ENCODE measurements at regions not wholly inside any gene's neighbourhood (a gene's known extent, or its start where the extent isn't known, plus 50 kb on each side); places are given as distances from the start of the nearest gene placed in this dataset.
A peak's percentile ranks its signal among the peaks of the same experiment; 100 is the strongest.

GRCh38 chr15:26126819-26127387 is 263.8 kb upstream of the ATP10A start:
- 62 to 84% (median 75%) methylated on average over 3 of the region's 3 CpGs for WGBS, 5 donors
- Histone ChIP-seq H3K4me1 (no peaks in the 10 kb centered on the region), H3K9me3 (no peaks in the 10 kb centered on the region), H3K36me3 (no peaks in the 10 kb centered on the region), H3K27ac (no peak overlapping the region), H3K27me3 (no peaks in the 10 kb centered on the region), H3K4me3 (no peak overlapping the region)
- no peak for DNase-seq
- intact Hi-C loops (cut with DNase I; ENCODE audit: low total_unique reads), result no loop called here
- TF ChIP-seq, protein P1, sequence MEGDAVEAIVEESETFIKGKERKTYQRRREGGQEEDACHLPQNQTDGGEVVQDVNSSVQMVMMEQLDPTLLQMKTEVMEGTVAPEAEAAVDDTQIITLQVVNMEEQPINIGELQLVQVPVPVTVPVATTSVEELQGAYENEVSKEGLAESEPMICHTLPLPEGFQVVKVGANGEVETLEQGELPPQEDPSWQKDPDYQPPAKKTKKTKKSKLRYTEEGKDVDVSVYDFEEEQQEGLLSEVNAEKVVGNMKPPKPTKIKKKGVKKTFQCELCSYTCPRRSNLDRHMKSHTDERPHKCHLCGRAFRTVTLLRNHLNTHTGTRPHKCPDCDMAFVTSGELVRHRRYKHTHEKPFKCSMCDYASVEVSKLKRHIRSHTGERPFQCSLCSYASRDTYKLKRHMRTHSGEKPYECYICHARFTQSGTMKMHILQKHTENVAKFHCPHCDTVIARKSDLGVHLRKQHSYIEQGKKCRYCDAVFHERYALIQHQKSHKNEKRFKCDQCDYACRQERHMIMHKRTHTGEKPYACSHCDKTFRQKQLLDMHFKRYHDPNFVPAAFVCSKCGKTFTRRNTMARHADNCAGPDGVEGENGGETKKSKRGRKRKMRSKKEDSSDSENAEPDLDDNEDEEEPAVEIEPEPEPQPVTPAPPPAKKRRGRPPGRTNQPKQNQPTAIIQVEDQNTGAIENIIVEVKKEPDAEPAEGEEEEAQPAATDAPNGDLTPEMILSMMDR (IDR thresholded peaks at IDR 0.05), result no peak
- TF ChIP-seq EP300 (IDR thresholded peaks at IDR 0.05) (no peak), POLR2A (IDR thresholded peaks at IDR 0.05) (no peak), POLR2AphosphoS5 (IDR thresholded peaks at IDR 0.05) (no peak)

DNA sequence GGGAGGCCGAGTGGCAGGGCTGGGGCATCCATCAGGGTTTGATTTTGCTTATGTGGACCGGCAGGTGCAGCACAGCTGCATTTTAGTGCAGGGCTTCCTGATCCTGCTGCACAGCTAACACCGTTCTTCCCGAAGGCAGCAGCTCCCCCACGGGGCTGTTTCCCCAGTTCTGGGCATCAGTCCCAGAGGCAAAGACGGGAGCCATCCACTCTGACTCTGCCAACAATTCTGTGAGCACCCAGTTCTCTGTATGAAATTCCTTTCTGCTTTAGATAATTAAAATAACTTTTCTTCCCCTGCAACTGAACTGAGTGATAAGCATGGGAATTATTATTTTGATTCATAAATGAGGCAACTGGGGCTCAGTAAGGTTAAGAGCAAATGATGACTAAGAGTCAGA is 262.9 kb upstream of the ATP10A start:
- Histone ChIP-seq H3K4me3 (no peak overlapping the region), H3K27ac (no peak overlapping the region), H3K4me1 (no peaks in the 10 kb centered on the region), H3K36me3 (no peaks in the 10 kb centered on the region), H3K27me3 (no peaks in the 10 kb centered on the region), H3K9me3 (no peaks in the 10 kb centered on the region)
- TF ChIP-seq POLR2A (IDR thresholded peaks at IDR 0.05) (no peak), POLR2AphosphoS5 (IDR thresholded peaks at IDR 0.05) (no peak), EP300 (IDR thresholded peaks at IDR 0.05) (no peak)
- TF ChIP-seq, protein P1 (IDR thresholded peaks at IDR 0.05), result no peak
- intact Hi-C loops (cut with DNase I; ENCODE audit: low total_unique reads), result no loop called here
- 22 to 53% (median 46%) methylated on average over 5 to 6 of the region's 6 CpGs for WGBS, 5 donors
- DNase-seq, result peak in 1 of 2 donors; percentile 10

- H3K27ac ChIP-seq, result no peak overlapping the region
- H3K9me3 ChIP-seq, result no peaks in the 10 kb centered on the region
- no peaks in the 10 kb centered on the region for H3K4me1 ChIP-seq
- DNase-seq, result no peak
- 81 to 92% (median 86%) methylated on average over 8 to 12 of the region's 12 CpGs for WGBS, 5 donors
- H3K27me3 ChIP-seq, result no peaks in the 10 kb centered on the region
- TF ChIP-seq, protein P1 (IDR thresholded peaks at IDR 0.05), result no peak
- no peak for TF ChIP-seq POLR2AphosphoS5 (IDR thresholded peaks at IDR 0.05)
- TF ChIP-seq EP300 (IDR thresholded peaks at IDR 0.05), result no peak
- no peak for TF ChIP-seq POLR2A (IDR thresholded peaks at IDR 0.05)
- intact Hi-C loops (cut with DNase I; ENCODE audit: low total_unique reads), result no loop called here
- no peak overlapping the region for H3K4me3 ChIP-seq
- no peaks in the 10 kb centered on the region for H3K36me3 ChIP-seq
These were observed 262.5 kb upstream of the ATP10A start for GRCh38 chr15:26125664-26126063.

GRCh38 chr15:26119322-26119721 is 256.2 kb upstream of the ATP10A start:
- Histone ChIP-seq H3K4me1 (no peaks in the 10 kb centered on the region), H3K36me3 (no peaks in the 10 kb centered on the region), H3K27ac (no peak overlapping the region), H3K4me3 (no peak overlapping the region), H3K9me3 (no peaks in the 10 kb centered on the region), H3K27me3 (no peaks in the 10 kb centered on the region)
- TF ChIP-seq, protein P1 (IDR thresholded peaks at IDR 0.05), result no peak
- TF ChIP-seq POLR2AphosphoS5 (IDR thresholded peaks at IDR 0.05) (no peak), POLR2A (IDR thresholded peaks at IDR 0.05) (no peak), EP300 (IDR thresholded peaks at IDR 0.05) (no peak)
- 85 to 89% (median 87%) methylated on average over 6 of the region's 6 CpGs for WGBS, 5 donors
- intact Hi-C loops (cut with DNase I; ENCODE audit: low total_unique reads), result no loop called here
- DNase-seq, result no peak
